ENCODE measurements at regions not wholly inside any gene's neighbourhood (a gene's known extent, or its start where the extent isn't known, plus 50 kb on each side); places are given as distances from the start of the nearest gene placed in this dataset.
A peak's percentile ranks its signal among the peaks of the same experiment; 100 is the strongest.

- Histone ChIP-seq H3K9ac (ENCODE audit: insufficient read depth in 1 of 2, low read length in 2 of 2) (no peak overlapping the region), H3K36me3 (ENCODE audit: control insufficient read depth in 4 of 4, insufficient read depth in 4 of 4, low read length in 4 of 4) (no peaks in the 10 kb centered on the region), H3K9me3 (ENCODE audit: control insufficient read depth in 4 of 4, insufficient read depth in 3 of 4, low read length in 3 of 4) (no peaks in the 10 kb centered on the region), H3K4me1 (ENCODE audit: control insufficient read depth in 5 of 5, insufficient read depth in 5 of 5, low read length in 5 of 5) (peaks cover 0 to 36% (median 9%) of the 10 kb centered on the region in 5 donors), H3K27ac (ENCODE audit: low read depth in 1 of 2, low read length in 1 of 2) (no peak overlapping the region), H3K4me3 (no peak overlapping the region), H3K27me3 (ENCODE audit: control insufficient read depth in 3 of 3, insufficient read depth in 3 of 3, low read length in 2 of 3) (peaks cover 0 to 8% (median 3%) of the 10 kb centered on the region in 3 donors)
- peak in 1 of 3 donors; percentile 35 for DNase-seq
- TF ChIP-seq, protein P1, sequence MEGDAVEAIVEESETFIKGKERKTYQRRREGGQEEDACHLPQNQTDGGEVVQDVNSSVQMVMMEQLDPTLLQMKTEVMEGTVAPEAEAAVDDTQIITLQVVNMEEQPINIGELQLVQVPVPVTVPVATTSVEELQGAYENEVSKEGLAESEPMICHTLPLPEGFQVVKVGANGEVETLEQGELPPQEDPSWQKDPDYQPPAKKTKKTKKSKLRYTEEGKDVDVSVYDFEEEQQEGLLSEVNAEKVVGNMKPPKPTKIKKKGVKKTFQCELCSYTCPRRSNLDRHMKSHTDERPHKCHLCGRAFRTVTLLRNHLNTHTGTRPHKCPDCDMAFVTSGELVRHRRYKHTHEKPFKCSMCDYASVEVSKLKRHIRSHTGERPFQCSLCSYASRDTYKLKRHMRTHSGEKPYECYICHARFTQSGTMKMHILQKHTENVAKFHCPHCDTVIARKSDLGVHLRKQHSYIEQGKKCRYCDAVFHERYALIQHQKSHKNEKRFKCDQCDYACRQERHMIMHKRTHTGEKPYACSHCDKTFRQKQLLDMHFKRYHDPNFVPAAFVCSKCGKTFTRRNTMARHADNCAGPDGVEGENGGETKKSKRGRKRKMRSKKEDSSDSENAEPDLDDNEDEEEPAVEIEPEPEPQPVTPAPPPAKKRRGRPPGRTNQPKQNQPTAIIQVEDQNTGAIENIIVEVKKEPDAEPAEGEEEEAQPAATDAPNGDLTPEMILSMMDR (IDR thresholded peaks at IDR 0.05; ENCODE audit: control extremely low read depth, extremely low read depth): no peak
- WGBS, 2 donors: 39 to 53% methylated on average over 3 of the region's 3 CpGs
- ATAC-seq (ENCODE audit: insufficient read depth, low FRiP score): no peak
Measured at GRCh38 chr6:21668795-21669194, 75.2 kb downstream of the SOX4 start.

- H3K9ac ChIP-seq (ENCODE audit: insufficient read depth in 1 of 2, low read length in 2 of 2): no peak overlapping the region
- no peak overlapping the region for H3K27ac ChIP-seq (ENCODE audit: low read depth in 1 of 2, low read length in 1 of 2)
- TF ChIP-seq, protein P1 (IDR thresholded peaks at IDR 0.05; ENCODE audit: control extremely low read depth, extremely low read depth): no peak
- H3K4me3 ChIP-seq: no peak overlapping the region
- peaks cover 0 to 2% (median under 1%) of the 10 kb centered on the region in 4 donors for H3K36me3 ChIP-seq (ENCODE audit: control insufficient read depth in 4 of 4, insufficient read depth in 4 of 4, low read length in 4 of 4)
- no peaks in the 10 kb centered on the region for H3K9me3 ChIP-seq (ENCODE audit: control insufficient read depth in 4 of 4, insufficient read depth in 3 of 4, low read length in 3 of 4)
- H3K4me1 ChIP-seq (ENCODE audit: control insufficient read depth in 5 of 5, insufficient read depth in 5 of 5, low read length in 5 of 5): peaks cover 0 to 6% (median 0%) of the 10 kb centered on the region in 5 donors
- ATAC-seq (ENCODE audit: insufficient read depth, low FRiP score) (no peak), DNase-seq (no peak)
- WGBS, 2 donors: 36% methylated on average over 2 of the region's 2 CpGs
- no peaks in the 10 kb centered on the region for H3K27me3 ChIP-seq (ENCODE audit: control insufficient read depth in 3 of 3, insufficient read depth in 3 of 3, low read length in 2 of 3)
Measured at GRCh38 chr6:21676769-21677168, 83.2 kb downstream of the SOX4 start.

GRCh38 chr6:21678990-21679389 is 85.4 kb downstream of the SOX4 start:
- WGBS, 2 donors: 85 to 90% methylated on average over 6 of the region's 6 CpGs
- ATAC-seq (ENCODE audit: insufficient read depth, low FRiP score) (no peak), DNase-seq (no peak)
- no peak overlapping the region for H3K4me3 ChIP-seq
- no peaks in the 10 kb centered on the region for H3K27me3 ChIP-seq (ENCODE audit: control insufficient read depth in 3 of 3, insufficient read depth in 3 of 3, low read length in 2 of 3)
- H3K36me3 ChIP-seq (ENCODE audit: control insufficient read depth in 4 of 4, insufficient read depth in 4 of 4, low read length in 4 of 4): peaks cover 0 to 7% (median under 1%) of the 10 kb centered on the region in 4 donors
- no peaks in the 10 kb centered on the region for H3K9me3 ChIP-seq (ENCODE audit: control insufficient read depth in 4 of 4, insufficient read depth in 3 of 4, low read length in 3 of 4)
- H3K4me1 ChIP-seq (ENCODE audit: control insufficient read depth in 5 of 5, insufficient read depth in 5 of 5, low read length in 5 of 5): peaks cover 0 to 6% (median 0%) of the 10 kb centered on the region in 5 donors
- no peak overlapping the region for H3K27ac ChIP-seq (ENCODE audit: low read depth in 1 of 2, low read length in 1 of 2)
- H3K9ac ChIP-seq (ENCODE audit: insufficient read depth in 1 of 2, low read length in 2 of 2): no peak overlapping the region
- TF ChIP-seq, protein P1 (IDR thresholded peaks at IDR 0.05; ENCODE audit: control extremely low read depth, extremely low read depth): no peak

DNA sequence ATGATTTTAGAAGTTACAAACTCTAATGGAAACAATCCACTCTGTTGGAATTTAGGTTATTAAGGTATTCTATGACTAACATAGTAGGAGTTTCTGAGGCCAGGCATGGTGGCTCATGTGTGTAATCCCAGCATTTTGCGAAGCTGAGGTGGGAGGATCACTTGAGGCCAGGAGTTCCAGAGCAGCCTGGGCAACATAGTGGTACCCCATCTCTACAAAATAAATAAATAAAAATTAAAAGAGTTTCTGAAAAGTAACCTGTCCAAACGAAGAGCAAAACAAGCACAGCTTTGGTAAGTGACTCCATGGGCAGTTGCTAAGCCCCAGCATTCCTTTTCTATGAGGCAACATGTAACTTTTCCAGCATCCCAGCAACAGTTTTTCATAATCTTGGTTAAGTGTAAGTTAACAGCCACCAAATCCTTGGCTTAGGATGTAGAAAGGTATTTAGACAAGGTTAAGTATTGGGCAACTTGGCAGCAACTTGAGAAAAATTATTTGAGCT is 86.3 kb downstream of the SOX4 start:
- Histone ChIP-seq H3K4me1 (ENCODE audit: control insufficient read depth in 5 of 5, insufficient read depth in 5 of 5, low read length in 5 of 5) (peaks cover 0 to 6% (median 0%) of the 10 kb centered on the region in 5 donors), H3K9ac (ENCODE audit: insufficient read depth in 1 of 2, low read length in 2 of 2) (no peak overlapping the region), H3K27me3 (ENCODE audit: control insufficient read depth in 3 of 3, insufficient read depth in 3 of 3, low read length in 2 of 3) (no peaks in the 10 kb centered on the region), H3K4me3 (no peak overlapping the region), H3K9me3 (ENCODE audit: control insufficient read depth in 4 of 4, insufficient read depth in 3 of 4, low read length in 3 of 4) (no peaks in the 10 kb centered on the region), H3K27ac (ENCODE audit: low read depth in 1 of 2, low read length in 1 of 2) (peak overlapping the region in 1 of 2 donors; percentile 10), H3K36me3 (ENCODE audit: control insufficient read depth in 4 of 4, insufficient read depth in 4 of 4, low read length in 4 of 4) (peaks cover 0 to 7% (median under 1%) of the 10 kb centered on the region in 4 donors)
- TF ChIP-seq, protein P1 (IDR thresholded peaks at IDR 0.05; ENCODE audit: control extremely low read depth, extremely low read depth): no peak
- ATAC-seq (ENCODE audit: insufficient read depth, low FRiP score) (peak; percentile 34), DNase-seq (peak in 2 of 3 donors; percentile 39 to 70)
- WGBS, 2 donors: 68 to 89% methylated on average over 2 of the region's 2 CpGs

All from lung (tissue), 11 donors.